NCI-H2196 (cell line): ENCODE measurements at regions not wholly inside any gene's neighbourhood (a gene's known extent, or its start where the extent isn't known, plus 50 kb on each side); places are given as distances from the start of the nearest gene placed in this dataset.
"Not testable (repeated sequence)": the region's sequence is repeated elsewhere in the genome, so short reads cannot be mapped to it uniquely, and the experiment has no call there.

Source experiments
- DNase-seq: peaks from one replicate; lab custom pipeline; 2025; ENCODE audit not compliant: unreplicated experiment; lab: John Stamatoyannopoulos, UW

GRCh38 chr2:147614979-147615470 is 229.8 kb upstream of the ACVR2A start:
- DNase-seq: no peak

- DNase-seq: no peak
These were observed 230.4 kb upstream of the ACVR2A start for GRCh38 chr2:147614471-147614870.

DNA sequence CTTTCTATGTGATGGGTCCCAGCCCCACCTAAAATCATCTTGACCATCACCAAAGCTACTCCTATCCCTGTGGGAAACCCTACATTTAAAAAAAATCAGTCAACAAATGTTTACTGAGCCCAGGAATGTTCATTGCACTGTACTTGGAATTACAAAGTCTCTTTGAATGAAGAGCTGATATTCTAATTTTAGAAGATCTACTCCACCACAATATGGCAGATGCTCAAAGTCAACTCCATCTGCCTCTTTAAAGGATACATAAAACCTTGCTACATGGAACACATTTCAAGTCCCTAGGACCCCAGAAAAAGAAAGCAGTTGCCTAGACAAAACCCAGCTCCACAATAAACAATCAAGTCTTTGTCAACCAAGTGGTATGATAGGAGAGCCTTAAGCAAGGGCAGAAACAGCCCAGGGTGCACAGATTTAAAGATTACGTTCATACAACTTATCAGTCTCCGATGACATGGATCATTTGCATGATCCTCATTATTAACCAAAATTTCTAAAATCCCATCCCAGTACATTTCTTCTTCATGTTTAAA is 234.3 kb upstream of the ACVR2A start:
- no peak for DNase-seq

DNA sequence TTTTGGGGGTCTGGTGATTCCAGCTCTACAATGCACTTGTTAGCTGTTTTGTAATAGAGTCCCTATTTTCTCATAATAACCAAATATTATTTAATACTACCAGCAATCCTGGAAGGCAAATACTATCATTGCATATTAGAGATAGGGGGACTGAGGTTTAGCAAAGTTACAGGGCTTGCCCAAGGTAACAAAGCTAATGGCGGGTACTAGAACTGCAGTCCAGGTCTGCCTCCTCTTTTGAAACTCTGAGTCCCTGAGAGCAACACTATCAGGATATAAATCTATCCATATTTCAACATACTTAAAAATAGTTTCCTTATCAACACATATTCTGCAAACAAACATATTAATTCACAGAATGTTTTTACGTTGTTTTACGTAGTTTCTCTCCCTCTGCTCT is 235.5 kb upstream of the ACVR2A start:
- no peak for DNase-seq

DNA sequence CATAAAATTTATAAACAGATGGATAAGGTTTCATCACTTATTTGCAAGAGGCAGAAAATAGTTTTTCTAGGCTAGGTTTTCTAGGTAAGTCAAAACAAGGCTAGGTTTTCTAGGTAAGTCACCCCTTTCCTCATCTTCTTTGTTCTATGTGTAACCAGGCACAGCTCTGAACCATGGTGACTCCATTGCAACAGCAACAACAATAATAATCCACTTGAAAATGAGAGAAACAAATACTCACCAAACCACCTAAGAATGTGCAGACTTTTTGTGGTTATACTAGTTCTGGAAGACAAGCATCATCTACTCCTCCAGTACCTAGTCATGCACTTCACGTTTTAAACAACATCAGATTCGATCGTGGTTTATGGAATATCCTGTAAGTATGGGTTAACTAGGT is 237.4 kb upstream of the ACVR2A start:
- DNase-seq: no peak

- DNase-seq: no peak
These were observed 241.0 kb upstream of the ACVR2A start for GRCh38 chr2:147603876-147604275.

- no peak for DNase-seq
These were observed 241.4 kb upstream of the ACVR2A start for GRCh38 chr2:147603447-147603846.

DNA sequence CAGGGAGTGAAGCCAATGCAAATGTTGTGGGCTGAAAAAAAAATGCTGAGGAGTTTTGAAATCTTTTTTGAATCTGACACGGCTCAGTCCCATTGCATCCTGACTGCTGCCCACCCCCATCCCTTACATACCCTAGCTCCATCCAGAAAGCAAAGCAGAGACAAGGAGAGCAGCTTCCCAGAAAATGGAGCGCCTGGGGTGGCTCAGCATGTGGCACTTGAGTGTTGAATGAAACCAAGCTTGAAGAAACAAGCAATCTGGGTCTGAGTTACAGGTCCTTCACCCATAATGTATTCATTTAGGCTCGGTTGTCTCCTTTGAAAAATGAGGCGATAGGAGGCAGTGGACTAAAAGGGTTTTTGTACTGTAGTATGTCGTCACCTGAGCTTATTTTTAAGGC is 244.2 kb upstream of the ACVR2A start:
- no peak for DNase-seq

DNA sequence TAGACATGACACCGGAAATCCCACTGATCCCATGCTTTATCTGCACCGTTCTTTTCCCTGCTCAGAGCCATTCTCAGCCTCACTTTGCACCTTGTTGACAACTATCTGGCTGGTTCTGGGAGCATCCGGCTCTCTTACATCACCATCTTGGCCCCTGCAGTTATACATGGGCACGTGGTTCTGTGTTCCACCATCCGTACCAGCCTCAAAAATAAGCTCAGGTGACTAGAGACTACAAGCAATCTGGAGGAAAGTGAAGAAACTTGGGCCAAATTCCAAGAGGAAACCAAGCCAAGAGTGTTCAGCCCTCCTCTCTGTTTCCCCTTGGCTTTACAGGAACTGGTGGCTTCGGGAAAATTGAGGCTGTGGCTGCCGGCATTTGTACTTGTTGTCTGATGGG is 244.6 kb upstream of the ACVR2A start:
- no peak for DNase-seq

DNA sequence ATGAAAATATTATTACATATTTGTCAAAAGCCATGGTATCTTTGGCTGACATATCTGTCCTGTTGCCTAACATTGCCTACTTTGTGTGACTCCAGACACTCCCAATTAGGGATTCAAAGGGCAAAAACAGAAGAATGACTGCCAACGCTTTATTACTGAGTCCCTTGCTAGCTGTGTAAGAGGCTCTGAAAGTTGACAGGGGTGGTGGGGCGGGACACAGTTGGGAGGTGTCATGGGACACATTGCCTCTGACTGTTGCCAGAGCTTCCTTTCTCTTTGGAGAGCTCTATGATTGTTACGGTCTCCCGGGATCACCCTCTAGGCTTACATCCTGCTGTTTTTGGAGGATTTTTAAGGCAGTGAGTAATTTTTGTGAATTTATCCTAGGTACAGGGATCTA is 249.6 kb upstream of the ACVR2A start:
- no peak for DNase-seq

DNA sequence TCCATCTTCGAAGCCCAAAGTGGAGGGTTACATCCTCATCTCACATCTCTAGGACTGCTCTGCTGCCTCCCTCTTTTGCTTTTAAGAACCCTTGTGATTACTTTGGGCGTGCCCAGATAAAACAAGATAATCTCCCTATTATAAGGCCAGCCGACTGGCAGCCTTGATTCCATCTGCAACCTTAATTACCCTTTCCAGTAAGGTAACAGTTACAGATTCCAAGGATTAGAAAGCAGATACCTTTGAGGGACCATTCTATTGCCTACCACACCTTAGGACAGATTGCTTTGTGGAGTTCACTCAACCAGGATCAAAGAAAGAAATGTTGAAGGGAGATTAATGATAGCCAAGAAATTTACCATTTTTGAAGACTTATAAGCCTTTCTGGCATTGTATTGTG is 250.8 kb upstream of the ACVR2A start:
- DNase-seq: no peak

GRCh38 chr2:147592784-147593183 is 252.0 kb upstream of the ACVR2A start:
- not testable (repeated sequence) for DNase-seq

GRCh38 chr2:147589127-147589526 is 255.7 kb upstream of the ACVR2A start:
- DNase-seq: no peak

DNA sequence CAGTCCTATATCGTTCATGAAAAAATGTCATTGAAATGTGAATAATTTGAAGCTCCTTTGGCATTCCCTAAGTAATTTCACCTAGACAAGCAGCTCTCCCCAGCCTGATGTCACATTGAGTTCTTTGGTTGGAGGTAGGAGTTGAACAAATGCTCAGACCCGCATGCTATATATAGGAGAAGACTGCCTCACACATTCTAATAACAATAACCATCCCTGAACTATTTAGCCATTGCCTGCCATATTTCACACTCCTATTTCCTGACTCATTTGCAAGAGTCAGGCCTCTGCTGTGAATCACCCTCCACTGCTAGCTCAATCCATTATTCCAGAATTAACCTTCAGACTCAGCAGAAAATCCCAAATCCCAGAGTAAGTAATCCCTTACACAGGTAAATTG is 256.6 kb upstream of the ACVR2A start:
- no peak for DNase-seq

DNA sequence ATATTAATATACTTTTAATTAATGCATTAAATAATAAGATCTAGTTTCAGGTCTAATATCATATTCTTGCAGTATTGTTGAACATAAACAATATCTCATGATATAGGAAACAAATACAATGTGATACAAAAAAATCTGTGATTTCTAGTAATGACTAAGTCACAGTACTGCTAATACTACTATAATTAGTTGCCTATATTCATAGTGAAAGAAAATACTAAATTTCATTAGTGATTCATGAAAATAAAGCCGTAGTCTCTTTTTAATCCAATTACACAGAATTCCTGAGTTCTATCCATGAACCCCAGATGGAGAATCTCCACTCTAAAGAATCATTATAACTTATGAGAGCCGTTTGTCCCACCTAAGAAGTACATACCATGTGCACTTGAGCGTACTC is 266.3 kb upstream of the ACVR2A start:
- DNase-seq: no peak

GRCh38 chr2:147577998-147578380 is 266.8 kb upstream of the ACVR2A start:
- DNase-seq: no peak

DNA sequence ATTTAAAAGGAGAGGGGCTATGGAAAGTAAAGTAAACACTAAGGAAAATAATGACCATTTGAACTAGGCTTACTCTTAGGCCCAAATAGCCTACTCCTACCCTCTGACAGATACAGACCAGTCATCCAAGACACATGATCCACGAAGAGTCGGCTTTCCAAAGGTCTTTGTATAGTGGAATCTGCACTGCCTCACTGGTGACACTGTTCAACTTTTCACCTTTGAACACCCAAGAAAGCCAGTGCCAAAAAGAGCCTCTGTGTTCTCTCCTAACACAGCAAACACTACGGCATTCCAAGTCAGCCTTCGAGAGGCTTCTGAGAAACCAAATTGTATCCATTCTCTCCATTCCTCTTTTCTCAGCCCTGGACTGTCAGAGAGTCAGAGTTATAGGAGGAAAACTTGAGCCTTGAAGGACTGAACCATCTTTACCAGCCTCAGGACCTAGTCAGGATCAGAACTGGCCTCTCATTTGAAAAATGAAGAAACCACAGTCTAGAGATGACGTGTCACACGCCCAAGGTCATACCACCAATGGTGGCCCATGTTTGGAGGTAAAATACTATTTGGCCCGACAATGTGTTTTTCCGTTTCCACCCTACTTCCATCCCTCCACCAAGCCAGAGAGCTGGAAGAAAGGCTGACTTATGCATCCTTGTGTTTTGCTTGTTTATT is 267.4 kb upstream of the ACVR2A start:
- DNase-seq: no peak

DNA sequence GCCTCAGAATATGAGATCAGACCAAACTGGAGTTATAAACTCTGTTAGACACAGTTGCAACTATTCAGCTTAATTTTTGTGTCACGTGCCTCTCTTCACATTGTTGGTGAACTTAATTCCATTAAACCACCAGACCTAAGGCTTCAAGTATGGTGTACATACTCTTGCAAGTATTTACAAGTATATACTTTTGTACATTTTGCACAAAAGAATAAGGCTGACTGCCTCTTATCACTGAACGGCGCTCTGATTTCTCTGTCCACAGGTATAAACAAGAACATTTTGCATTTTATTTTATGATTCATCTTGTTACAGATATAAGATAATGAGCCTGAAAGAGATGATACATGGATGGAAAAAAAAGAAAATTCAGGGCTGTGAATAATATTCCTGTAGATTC is 269.7 kb upstream of the ACVR2A start:
- no peak for DNase-seq

GRCh38 chr2:147572622-147573021 is 272.2 kb upstream of the ACVR2A start:
- no peak for DNase-seq

GRCh38 chr2:147569426-147569825 is 275.4 kb upstream of the ACVR2A start:
- DNase-seq: no peak

DNA sequence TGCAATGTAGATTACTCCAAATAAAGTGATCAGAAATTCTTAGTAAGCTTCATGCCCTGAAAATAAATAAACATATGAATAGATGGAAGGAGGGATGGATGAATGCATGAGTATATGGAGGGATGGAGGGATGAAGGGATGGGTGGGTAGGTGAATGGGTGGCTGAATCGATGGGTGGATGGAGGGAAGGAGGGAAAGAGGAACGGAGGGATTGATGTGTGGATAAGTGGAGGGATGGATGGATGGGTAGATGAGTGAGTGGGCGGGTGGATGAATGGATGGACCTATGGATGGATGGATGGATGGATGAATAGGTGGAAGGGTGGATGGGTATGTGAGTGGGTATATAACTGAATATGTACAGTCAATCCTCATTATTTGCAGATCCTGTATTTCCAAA is 276.7 kb upstream of the ACVR2A start:
- DNase-seq: no peak

DNA sequence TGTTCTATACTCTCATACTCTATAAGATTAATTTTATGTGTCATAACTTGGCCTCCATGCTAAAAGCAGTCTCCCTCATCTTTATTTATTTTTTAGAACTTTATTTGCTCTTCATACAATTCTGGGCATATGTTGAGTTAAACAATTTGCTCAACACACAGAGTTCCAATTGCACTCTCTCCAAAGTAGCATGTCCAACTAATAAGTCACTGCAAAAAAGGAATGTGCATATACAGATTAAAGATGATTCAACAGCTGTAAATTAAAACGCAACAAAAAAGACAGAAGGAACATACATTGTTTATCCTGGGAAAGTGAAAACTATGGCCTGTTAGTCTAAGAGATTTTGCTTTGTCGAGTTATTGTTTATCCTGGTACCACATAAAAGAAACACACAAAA is 277.7 kb upstream of the ACVR2A start:
- no peak for DNase-seq
